ENCODE measurements at regions not wholly inside any gene's neighbourhood (a gene's known extent, or its start where the extent isn't known, plus 50 kb on each side); places are given as distances from the start of the nearest gene placed in this dataset.

DNA sequence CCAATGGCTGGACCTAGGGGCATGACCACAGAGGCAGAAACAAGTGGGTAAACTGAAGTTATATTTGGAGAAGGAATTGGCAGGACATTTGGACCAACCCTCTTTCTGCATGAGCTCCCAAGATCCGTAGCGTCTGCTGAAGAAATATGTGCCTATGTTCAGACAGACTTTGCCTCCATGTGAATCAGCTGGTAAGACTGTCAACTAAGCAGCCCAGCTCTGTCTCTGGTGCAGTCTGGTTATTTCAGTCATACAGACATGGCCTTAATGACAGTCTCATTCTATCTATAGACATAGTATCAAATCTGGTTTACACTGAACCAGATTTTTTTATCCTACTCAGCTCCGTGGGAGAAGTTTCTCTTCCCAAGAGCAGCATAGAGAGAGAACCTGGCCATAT, 63.1 kb upstream of the PBX1 start:
- no peak overlapping the region for H3K4me3 ChIP-seq (replicated peaks; ENCODE audit: low read depth, low read length)
- DNase-seq (ENCODE audit: extremely low read depth, low read depth): no peak
- TF ChIP-seq, protein P1, sequence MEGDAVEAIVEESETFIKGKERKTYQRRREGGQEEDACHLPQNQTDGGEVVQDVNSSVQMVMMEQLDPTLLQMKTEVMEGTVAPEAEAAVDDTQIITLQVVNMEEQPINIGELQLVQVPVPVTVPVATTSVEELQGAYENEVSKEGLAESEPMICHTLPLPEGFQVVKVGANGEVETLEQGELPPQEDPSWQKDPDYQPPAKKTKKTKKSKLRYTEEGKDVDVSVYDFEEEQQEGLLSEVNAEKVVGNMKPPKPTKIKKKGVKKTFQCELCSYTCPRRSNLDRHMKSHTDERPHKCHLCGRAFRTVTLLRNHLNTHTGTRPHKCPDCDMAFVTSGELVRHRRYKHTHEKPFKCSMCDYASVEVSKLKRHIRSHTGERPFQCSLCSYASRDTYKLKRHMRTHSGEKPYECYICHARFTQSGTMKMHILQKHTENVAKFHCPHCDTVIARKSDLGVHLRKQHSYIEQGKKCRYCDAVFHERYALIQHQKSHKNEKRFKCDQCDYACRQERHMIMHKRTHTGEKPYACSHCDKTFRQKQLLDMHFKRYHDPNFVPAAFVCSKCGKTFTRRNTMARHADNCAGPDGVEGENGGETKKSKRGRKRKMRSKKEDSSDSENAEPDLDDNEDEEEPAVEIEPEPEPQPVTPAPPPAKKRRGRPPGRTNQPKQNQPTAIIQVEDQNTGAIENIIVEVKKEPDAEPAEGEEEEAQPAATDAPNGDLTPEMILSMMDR (IDR thresholded peaks at IDR 0.05; ENCODE audit: low read depth, low read length, missing control alignments): no peak

GRCh38 chr1:164498792-164499191, 60.2 kb upstream of the PBX1 start:
- H3K4me3 ChIP-seq (replicated peaks; ENCODE audit: low read depth, low read length): no peak overlapping the region
- DNase-seq (ENCODE audit: extremely low read depth, low read depth): no peak
- TF ChIP-seq, protein P1 (IDR thresholded peaks at IDR 0.05; ENCODE audit: low read depth, low read length, missing control alignments): no peak

GRCh38 chr1:164504749-164505148, 54.2 kb upstream of the PBX1 start:
- DNase-seq (ENCODE audit: extremely low read depth, low read depth): no peak
- TF ChIP-seq, protein P1 (IDR thresholded peaks at IDR 0.05; ENCODE audit: low read depth, low read length, missing control alignments): no peak

More at GRCh38 chr1:164504749-164505148, 54.2 kb upstream of the PBX1 start:
- no peak overlapping the region for H3K4me3 ChIP-seq (replicated peaks; ENCODE audit: low read depth, low read length)
